GM08714 (cell line): ENCODE measurements at regions not wholly inside any gene's neighbourhood (a gene's known extent, or its start where the extent isn't known, plus 50 kb on each side); places are given as distances from the start of the nearest gene placed in this dataset.

Experiments
- H3K4me3 ChIP-seq: fragments of 200-500 bp; sonication (Bioruptor generic); 2 replicates; pipeline ENCODE4 v1.5.1; 2014; ENCODE audit warnings: mild to moderate bottlenecking, low read length, inconsistent platforms
- ZNF274 ChIP-seq: IDR thresholded peaks from 2 replicates; pipeline ENCODE4 v1.6.1; 2012; ENCODE audit warnings: mild to moderate bottlenecking, low read depth, low read length

DNA sequence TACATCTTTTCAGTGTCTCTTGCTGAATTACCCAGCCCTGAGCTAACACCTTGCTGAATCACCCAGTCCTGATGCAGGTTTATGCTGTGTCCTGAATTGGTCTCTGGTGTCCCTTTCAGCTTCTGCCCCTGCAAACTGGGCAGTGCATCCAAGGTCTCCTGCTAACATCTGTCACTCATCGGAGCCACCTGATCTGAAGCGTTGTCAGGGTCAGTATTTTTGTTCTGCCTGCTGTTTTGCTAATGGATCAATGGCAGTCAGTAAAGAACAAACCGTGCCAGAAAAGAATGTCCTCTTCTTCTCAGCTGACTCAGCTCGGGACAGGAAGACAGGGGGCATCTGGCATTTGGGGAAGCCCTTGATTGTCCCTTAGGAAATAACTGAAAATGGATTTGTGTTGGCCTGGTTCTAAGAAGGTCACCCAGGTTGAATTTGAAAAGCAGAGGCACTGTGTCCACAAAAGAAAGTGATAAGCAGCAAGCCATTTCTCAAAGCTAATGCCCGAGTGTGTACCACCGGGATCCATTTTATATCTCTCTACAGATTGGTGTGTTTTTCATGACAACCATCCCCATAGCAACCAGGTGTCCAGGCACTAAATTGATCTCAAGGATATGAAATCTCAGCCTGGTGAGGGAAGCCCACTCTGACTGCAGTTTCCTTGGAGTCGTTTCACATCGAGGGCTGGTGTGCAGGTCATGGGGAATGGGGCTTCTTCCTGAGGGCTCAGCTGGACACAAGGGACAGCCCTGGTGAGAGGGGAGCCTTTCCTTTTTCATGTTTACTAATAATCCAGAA lies 109.7 kb upstream of the IRF2BP2 start:
- no peak for TF ChIP-seq ZNF274
- no peak overlapping the region for H3K4me3 ChIP-seq

DNA sequence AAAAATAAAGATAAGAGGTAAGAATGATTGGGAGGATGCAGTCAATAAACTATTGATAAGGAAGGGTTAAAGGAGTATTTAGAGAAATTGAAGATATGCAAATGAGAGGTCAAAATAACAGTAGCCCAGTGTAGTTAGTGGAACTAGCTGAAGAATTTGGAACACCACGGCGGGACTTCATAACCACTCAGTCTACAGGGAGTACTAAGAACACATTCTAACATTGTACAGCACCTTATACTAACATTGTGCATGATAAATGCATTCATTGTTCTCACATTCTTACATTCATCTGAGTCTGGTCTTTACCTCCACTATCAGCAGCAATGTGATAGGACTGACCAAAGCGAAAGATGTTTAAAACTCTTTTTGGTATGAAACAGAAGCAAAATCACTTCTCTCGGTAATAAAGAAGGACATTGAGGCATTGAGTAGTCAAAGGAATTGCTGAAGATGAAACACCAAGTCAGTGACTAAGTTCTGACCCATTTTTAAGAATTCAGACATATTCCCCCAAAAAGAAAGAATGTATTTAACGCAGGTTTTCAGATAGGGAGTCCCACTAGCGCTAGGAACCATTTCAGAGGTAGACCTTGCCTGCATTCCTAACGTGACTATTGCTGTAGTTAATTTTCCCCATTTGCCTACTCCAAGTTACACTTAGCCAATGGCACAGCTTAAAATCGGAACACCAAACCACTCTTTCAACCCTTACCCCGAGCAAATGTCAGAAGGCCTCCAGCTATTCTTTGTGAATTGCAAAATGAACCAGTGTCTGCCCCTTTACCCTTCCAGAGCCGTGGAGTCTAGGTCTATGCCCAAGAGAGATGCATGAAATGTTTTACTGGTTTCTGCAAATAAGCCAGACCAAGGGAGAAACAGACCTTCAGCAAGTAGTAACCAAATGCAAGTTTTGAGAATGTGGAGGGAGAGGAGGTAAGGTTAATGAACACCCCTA lies 108.8 kb upstream of the IRF2BP2 start:
- no peak for TF ChIP-seq ZNF274
- H3K4me3 ChIP-seq: no peak overlapping the region

DNA sequence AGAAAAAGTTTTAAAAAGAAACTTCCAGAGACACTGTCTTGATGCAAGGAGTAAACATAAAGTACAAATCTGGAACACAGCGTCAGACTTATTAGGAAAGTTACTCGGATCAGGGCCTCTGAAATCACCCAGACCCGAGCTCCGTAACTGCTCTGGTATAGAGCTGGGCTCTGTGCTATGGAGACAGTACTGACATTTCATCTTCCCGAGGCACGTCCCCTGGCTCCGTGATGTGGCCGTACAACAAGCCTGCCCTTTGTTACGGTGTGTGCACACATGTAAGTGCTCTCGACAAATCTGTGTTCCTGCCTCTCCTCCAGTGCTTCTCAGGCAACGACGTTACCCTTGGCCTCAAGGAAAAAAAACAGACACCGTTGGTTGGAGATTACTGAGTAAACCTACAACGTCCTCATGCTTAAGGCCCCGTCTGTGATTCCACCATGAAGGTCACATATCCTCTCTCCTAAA lies 107.0 kb upstream of the IRF2BP2 start:
- H3K4me3 ChIP-seq: no peak overlapping the region
- TF ChIP-seq ZNF274: no peak

DNA sequence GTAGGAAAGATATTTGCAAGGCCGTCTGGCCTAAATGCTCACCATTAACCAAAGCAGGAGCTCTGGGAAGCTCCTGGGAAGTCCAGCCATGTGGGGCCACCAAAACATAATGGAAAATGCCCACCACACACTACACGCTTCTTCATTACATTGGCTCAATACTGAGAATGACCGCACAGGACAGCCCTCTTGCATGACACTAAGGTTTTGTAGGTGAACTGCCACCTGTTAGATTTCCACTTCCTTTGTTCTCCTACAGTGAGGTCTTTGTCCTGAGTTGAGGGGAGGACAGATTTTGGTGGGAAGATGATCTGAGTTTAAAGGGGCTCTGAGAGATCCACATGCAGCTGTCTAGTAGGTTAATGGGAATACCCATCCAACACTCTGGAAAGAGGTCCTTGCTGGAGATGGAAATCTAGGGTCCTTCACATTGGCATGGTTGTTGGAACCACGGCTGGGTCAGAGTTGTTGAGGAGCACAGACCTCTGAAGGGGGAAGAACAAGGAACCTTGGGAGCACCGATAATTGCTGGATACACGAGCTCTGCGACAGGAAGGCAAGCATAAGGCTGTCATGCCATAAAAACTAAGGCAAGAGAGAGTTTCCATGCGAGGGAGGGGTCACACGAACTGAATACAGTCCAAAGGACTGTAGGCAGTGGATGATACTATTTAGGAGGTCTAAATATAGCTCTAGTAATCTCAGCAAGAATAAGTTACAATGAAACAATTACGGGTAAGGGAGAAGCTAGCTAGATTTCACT lies 105.5 kb upstream of the IRF2BP2 start:
- no peak overlapping the region for H3K4me3 ChIP-seq
- no peak for TF ChIP-seq ZNF274

DNA sequence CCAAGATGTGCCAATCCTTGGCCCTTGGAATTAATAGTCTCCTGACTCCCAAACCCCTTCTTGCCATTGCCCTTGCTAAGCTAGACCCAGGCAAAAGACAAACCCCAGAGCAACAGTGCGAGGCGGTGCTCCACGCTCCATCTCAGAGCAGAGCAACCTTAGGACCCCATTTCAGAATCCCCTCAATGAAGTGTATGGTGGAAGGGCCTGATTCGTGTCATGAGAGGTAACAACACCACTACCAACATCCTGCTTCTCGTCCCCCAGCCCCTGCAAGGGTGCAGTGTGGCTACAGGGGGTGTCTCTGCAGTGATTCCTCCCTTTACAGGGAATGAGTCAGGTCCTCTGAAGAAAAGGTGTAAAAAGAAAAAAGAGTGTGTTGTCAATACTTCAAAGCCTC lies 103.9 kb upstream of the IRF2BP2 start:
- no peak for TF ChIP-seq ZNF274
- H3K4me3 ChIP-seq: no peak overlapping the region

DNA sequence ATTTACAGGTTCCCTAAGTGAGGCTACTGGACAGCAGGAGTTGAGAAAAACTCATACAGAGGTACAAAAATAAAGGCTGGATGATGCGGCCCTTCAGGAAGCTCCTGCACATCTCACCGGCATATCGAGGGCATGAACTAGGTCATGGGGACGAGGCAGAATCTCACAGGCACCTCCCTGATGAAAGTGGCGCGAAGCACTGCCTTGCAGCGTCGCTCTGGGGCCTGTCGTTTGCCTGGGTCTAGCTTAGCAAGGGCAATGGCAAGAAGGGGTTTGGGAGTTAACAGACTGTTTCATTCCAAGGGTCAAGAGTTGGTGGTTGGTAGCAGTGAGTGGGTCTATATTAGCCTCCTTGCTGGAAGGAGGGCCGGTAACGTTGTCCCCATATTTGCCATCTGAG lies 103.5 kb upstream of the IRF2BP2 start:
- TF ChIP-seq ZNF274: no peak

DNA sequence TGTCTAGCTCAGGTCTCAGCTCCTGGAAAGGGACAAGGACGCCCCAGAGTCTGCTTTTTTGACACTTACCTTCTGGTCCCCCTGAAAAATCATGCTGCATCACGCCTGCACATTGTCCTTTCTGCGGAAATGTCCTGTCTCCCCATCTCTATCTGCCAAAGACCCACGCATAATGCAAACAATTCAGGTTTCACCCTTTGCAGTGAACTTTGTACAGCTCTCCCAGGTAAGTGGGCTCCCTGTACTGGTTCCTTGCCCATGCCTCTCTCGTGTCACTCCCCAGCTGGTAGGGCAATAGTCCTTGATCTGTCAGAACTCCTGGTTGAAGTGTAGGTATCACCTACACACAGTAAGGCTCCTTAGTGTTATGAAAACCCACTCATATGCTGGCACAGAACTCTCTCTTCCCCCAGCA lies 102.9 kb upstream of the IRF2BP2 start:
- H3K4me3 ChIP-seq: no peak overlapping the region
- no peak for TF ChIP-seq ZNF274

More for the DNA sequence above, 103.5 kb upstream of the IRF2BP2 start:
- no peak overlapping the region for H3K4me3 ChIP-seq

DNA sequence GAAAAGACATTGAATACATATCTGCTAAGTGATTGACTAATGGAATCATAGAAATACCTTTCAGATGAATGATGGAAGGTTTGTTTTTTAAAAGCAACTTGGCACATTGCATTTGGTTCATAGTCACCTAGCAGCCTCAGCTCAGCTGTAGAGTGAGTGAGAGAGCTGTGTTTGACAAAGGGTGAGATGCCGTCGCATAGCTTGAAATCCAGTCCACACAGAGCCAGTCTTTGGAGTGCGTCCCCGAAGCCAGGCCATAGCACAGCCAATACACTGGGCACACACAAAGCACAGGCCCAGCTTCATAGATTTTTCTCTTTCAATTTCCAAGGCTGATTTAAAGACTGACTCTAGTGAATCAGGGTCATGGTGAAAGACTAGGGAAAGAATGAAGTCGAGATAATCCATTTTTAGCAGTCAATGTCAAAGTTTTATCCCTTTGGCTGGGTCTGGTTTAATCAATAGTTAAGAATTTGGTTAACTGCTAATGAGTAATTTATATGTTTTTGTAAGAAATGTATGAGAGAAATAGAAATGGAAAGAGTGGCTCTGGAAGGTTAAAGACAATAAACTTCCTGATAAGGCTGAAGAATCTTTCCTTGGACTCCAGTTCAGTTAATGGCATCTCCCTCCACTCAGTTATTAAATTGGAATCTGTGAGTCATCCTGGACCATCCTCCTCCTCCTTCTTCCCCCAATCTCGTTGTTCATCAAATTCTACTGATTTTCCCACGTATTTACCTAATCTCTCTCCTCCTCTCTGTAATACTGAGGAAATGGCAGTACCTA lies 101.2 kb upstream of the IRF2BP2 start:
- no peak for TF ChIP-seq ZNF274
- H3K4me3 ChIP-seq: no peak overlapping the region

DNA sequence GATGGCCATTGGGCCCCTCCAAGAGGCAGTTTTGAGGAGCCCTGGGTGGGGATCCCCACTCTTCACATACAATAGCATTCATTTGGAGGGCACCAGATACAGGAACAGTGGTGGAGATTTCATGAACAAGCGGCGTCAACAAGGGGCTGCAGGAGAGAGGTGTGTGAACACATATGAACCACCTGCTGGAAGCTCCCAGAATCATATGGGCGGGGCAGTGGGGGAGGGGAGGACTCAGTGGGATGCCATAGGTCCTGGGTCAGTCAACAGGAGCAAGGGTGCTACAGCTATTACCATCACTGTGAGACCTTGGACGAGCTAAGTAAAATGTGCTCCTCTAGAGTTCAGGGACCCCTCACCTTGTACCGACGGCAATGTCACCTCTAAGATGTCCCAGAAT lies 100.4 kb upstream of the IRF2BP2 start:
- TF ChIP-seq ZNF274: no peak
- H3K4me3 ChIP-seq: no peak overlapping the region

DNA sequence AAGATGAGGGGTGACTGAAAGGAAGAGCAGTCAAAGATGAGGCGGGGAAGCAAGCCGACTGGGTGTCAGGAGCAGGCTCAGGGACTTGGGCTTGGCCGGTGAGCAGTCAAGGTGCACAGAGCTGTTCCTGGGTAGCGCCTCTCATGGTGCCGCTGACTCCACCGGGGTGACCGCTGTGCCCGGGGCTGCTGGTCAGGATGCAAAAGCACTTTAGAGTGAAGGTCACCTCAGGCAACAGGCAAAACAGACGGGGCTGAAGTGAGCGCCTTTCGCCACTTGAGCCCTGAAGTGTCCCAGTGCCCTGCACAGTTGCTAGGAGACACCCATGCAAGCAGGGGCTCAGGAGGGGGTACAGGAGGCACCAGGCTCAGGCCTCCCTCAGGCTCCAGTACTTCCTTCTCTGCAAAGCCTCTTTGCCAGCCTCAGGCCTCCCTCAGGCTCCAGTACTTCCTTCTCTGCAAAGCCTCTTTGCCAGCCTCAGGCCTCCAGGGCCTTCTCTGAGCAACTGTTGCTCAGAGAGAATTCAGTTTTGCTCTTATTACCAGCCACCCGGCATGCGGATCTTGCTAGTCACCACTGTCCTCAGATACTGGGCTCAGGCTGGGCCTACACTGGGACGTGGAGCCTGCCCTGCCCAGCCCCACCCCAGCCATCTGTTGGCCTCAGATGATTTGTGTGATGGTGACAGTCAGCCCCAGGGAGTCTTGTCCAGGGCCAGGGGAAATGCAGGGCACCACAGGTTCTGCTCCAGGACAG lies 99.7 kb upstream of the IRF2BP2 start:
- no peak overlapping the region for H3K4me3 ChIP-seq
- no peak for TF ChIP-seq ZNF274

DNA sequence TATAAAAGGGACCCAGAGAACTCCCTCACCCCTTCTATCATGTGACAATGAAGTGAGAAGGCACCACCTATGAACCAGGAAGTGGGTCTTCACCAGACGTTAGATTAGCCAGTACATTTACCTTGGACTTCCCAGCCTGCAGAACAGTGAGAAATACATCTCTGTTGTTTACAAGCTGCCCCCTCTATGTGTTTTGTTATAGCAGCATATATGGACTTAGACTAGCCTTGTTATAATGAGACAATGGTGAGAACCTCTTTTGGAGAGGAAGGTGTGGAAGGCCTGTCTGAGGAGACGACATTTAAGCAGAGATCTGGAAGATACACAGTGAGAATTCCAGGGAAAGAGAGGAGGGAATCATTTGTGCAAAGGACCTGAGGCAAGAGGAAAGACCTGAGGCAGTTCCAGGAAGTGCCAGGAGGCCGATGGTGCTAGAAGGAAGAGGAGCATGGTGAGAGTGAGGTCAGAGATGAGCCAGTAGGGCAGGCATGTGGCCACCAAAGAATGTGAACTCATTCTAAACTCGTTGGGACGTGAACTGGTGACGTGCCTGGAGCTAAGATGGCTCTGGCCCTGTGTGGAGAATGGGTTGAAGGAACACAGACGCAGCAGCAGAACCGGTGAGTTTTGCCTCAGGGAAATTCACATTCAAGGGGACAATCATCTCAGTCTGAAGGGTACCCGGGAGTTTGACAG lies 98.9 kb upstream of the IRF2BP2 start:
- no peak overlapping the region for H3K4me3 ChIP-seq
- TF ChIP-seq ZNF274: no peak

DNA sequence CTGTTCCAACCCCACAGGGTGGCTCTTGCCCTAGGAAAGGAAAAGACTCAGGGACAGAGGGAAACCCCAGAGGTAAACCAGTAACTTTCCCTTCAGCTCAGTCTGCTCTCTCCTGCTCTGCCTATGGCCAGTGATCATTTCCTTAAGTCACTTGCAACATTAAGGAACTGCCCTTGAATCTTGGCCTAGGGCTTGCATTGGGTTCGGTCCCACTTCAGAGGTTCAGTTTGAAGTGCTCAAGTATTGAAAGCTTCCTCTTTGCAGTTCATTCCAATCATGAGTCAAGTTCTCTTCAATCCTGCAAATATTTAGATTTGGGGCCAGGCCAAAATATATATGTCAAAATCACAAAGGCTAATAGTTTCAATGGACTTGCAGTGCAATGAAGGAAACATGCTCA lies 97.7 kb upstream of the IRF2BP2 start:
- no peak overlapping the region for H3K4me3 ChIP-seq
- no peak for TF ChIP-seq ZNF274
